Endothelial cell of umbilical vein (primary cell): ENCODE measurements at regions not wholly inside any gene's neighbourhood (a gene's known extent, or its start where the extent isn't known, plus 50 kb on each side); places are given as distances from the start of the nearest gene placed in this dataset.

Experiments used
- BruUV-seq: library from RNA; stranded (reverse); fragments of 400-500 nt; replicated peaks from 2 replicates; lab custom pipeline; 2021; lab: Mats Ljungman, UMichigan
- CTCF ChIA-PET: fragments of 300-600, 350-600 bp; sonication (Branson Sonifier 250); formaldehyde crosslinking; loops from one replicate; lab custom pipeline; 2021; ENCODE audit warnings: antibody characterized with exemption, inconsistent platforms; lab: Charles Lee
- POLR2A ChIA-PET: fragments of 300-600, 350-600 bp; sonication (Branson Sonifier 250); formaldehyde crosslinking; loops from one replicate; lab custom pipeline; 2021; ENCODE audit warnings: antibody characterized with exemption, inconsistent platforms; lab: Charles Lee
- DNase-seq: peaks from one replicate; pipeline ENCODE4 v3.0.0-alpha.2; 2011; ENCODE audit warnings: low read depth, low spot score
- FAIRE-seq: peaks from 2 replicates; lab custom pipeline; 2011; peaks lifted over from hg19 to GRCh38; lab: Jason Lieb, UNC
- H2AFZ ChIP-seq: 2 replicates; pipeline ENCODE4 v1.6.0; 2012; ENCODE audit warnings: low read depth, low read length, control low read depth, inconsistent platforms
- H3K27ac ChIP-seq: 2 replicates; pipeline ENCODE4 v1.5.1; 2011; ENCODE audit warnings: low read depth, mild to moderate bottlenecking, control low read depth, low read length, moderate library complexity; ENCODE audit not compliant: insufficient read depth
- H3K27me3 ChIP-seq, 2 experiments: 2 replicates each; pipeline versions ENCODE4 v1.6.0 to v1.6.1; 2011; ENCODE audit warnings: low read length in 2 of 2, mixed read lengths in 1 of 2; ENCODE audit not compliant: control insufficient read depth in 2 of 2, insufficient read depth in 2 of 2
- H3K36me3 ChIP-seq, 2 experiments: 2 replicates in 1 of 2; 3 replicates in 1 of 2; pipeline ENCODE4 v1.5.1; 2011; ENCODE audit warnings: low read length in 2 of 2, mild to moderate bottlenecking in 1 of 2, moderate library complexity in 1 of 2; ENCODE audit not compliant: control insufficient read depth in 2 of 2, insufficient read depth in 2 of 2; ENCODE audit errors: extremely low read depth in 1 of 2
- H3K4me1 ChIP-seq: 3 replicates; pipeline ENCODE4 v1.5.1; 2011; ENCODE audit warnings: mild to moderate bottlenecking, low read length; ENCODE audit not compliant: control insufficient read depth, insufficient read depth; ENCODE audit errors: extremely low read depth
- H3K4me2 ChIP-seq: 2 replicates; pipeline ENCODE4 v1.6.1; 2011; ENCODE audit warnings: low read length, control low read depth, mixed read lengths; ENCODE audit not compliant: insufficient read depth
- H3K4me3 ChIP-seq, 3 experiments: fragments of 200-600 bp in 1 of 3; sonication (generic), shearing (Covaris generic) in 1 of 3; replicated peaks in 1 of 3; 2 replicates each; pipeline ENCODE4 v1.5.1; 2011 to 2016; ENCODE audit warnings: control low read depth in 3 of 3, low read length in 3 of 3, mild to moderate bottlenecking in 2 of 3, inconsistent platforms in 1 of 3, low read depth in 1 of 3, moderate library complexity in 1 of 3; ENCODE audit not compliant: insufficient read depth in 1 of 3
- H3K79me2 ChIP-seq: 2 replicates; pipeline ENCODE4 v1.6.0; 2012; ENCODE audit warnings: low read length, inconsistent platforms; ENCODE audit not compliant: control insufficient read depth, insufficient read depth
- H3K9ac ChIP-seq: replicated peaks from 2 replicates; pipeline ENCODE3; 2011; ENCODE audit warnings: low read length, control low read depth; ENCODE audit not compliant: insufficient read depth; ENCODE audit errors: extremely low read depth
- H3K9me1 ChIP-seq: replicated peaks from 3 replicates; pipeline ENCODE4 v1.6.0; 2011; ENCODE audit warnings: mild to moderate bottlenecking, low read length; ENCODE audit not compliant: control insufficient read depth, insufficient read depth; ENCODE audit errors: extremely low read depth
- H3K9me3 ChIP-seq: replicated peaks from 2 replicates; pipeline ENCODE4 v1.5.1; 2012; ENCODE audit warnings: low read length, inconsistent platforms; ENCODE audit not compliant: control insufficient read depth, insufficient read depth
- H4K20me1 ChIP-seq: replicated peaks from 2 replicates; pipeline ENCODE3; 2011; ENCODE audit warnings: mild to moderate bottlenecking, low read length; ENCODE audit not compliant: control insufficient read depth, insufficient read depth; ENCODE audit errors: extremely low read depth
- EZH2 ChIP-seq: IDR thresholded peaks from 2 replicates; pipeline ENCODE4 v1.6.1; 2012; ENCODE audit warnings: borderline replicate concordance, low read depth, mild to moderate bottlenecking, moderate library complexity, low read length, inconsistent platforms; ENCODE audit not compliant: severe bottlenecking
- FOS ChIP-seq: IDR thresholded peaks from 2 replicates; pipeline ENCODE4 v1.6.1; 2011; ENCODE audit warnings: mild to moderate bottlenecking, low read length, moderate library complexity, borderline replicate concordance; ENCODE audit not compliant: insufficient read depth
- GATA2 ChIP-seq: IDR thresholded peaks from 2 replicates; pipeline ENCODE4 v1.7.0; 2011; ENCODE audit warnings: low read depth, mild to moderate bottlenecking, moderate library complexity, mixed read lengths, low read length; ENCODE audit not compliant: insufficient read length, insufficient read depth
- JUN ChIP-seq: IDR thresholded peaks from 2 replicates; pipeline ENCODE4 v1.6.1; 2011; ENCODE audit warnings: borderline replicate concordance, low read depth; ENCODE audit not compliant: insufficient read length, insufficient read depth
- MYC ChIP-seq: IDR thresholded peaks from one replicate; pipeline ENCODE4 v1.6.1; 2011; ENCODE audit warnings: mild to moderate bottlenecking, low read depth, low read length
- POLR2A ChIP-seq: IDR thresholded peaks from 2 replicates; pipeline ENCODE4 v1.6.1; 2012; ENCODE audit warnings: low read depth, mild to moderate bottlenecking, control low read depth, low read length
- POLR2AphosphoS5 ChIP-seq: IDR thresholded peaks from 2 replicates; pipeline ENCODE4 v1.6.1; 2012; ENCODE audit warnings: low read depth, mild to moderate bottlenecking, control low read depth, low read length, moderate library complexity; ENCODE audit not compliant: insufficient read depth
- dilution Hi-C: fragments of 300-500 bp; cut with MboI; formaldehyde crosslinking; loops from one replicate; pipeline ENCODE4 v1.15.0; 2019; ENCODE audit warnings: low sequenced_read_pairs; ENCODE audit not compliant: extremely low pct_ligation_motif_present
- intact Hi-C: fragments of 100-400 bp; cut with micrococcal nuclease; formaldehyde crosslinking; loops from one replicate; pipeline ENCODE4 v1.10.0; 2022
- TF ChIP-seq, protein P1 (sequence below): IDR thresholded peaks from 2 replicates; pipeline ENCODE4 v1.6.1; 2011; ENCODE audit not compliant: insufficient read depth, insufficient read length
- TF ChIP-seq, protein P2 (sequence below), 2 donors: IDR thresholded peaks; 1 replicate in 1 of 2; 2 replicates in 1 of 2; pipeline ENCODE4 v1.5.1; 2011; ENCODE audit warnings: low read length in 2 of 2, mild to moderate bottlenecking in 2 of 2, moderate library complexity in 2 of 2, control low read depth in 1 of 2, inconsistent platforms in 1 of 2, low read depth in 1 of 2; ENCODE audit not compliant: insufficient read depth in 1 of 2; ENCODE audit errors: extremely low read depth in 1 of 2

DNA sequence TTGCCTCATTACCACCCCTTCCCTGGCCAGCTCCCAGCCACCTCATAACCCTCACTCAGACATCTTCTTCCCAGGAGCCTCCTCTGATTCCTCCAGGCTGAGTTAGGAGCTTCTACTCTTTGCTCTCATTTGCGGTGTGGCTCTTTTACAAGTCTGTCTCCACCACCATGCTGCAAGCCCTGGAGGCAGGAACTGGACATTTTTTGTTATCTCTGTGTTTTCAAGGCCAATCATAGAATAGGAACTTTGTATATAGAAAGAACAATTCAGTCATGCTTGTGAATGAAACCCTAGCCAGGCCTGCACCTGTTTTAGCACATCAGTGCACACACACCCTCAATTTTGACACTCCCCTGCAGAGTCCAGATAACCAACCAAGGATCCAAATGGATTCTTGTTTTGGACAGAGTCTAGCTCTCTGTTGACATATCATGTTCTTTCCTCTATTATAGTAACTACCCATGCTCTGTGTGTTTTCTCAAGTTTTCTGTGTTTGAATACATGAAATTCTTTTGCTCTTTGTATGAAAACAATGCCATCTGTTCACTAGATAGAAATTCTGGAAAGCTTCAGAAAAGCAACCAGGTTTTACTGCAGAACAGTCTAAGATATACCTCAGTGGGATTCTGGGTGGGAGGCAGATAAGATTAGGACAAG is 60.9 kb upstream of the ZNF648 start:
- no peak overlapping the region for H3K9ac ChIP-seq
- ChIA-PET CTCF (no interaction called here), POLR2A (no interaction called here)
- intact Hi-C loops (no loop called here), dilution Hi-C loops (no loop called here)
- no peaks in the 10 kb centered on the region for H4K20me1 ChIP-seq
- TF ChIP-seq, protein P1, sequence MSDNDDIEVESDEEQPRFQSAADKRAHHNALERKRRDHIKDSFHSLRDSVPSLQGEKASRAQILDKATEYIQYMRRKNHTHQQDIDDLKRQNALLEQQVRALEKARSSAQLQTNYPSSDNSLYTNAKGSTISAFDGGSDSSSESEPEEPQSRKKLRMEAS = no peak
- TF ChIP-seq POLR2A = no peak
- TF ChIP-seq GATA2 = no peak
- TF ChIP-seq, protein P2, sequence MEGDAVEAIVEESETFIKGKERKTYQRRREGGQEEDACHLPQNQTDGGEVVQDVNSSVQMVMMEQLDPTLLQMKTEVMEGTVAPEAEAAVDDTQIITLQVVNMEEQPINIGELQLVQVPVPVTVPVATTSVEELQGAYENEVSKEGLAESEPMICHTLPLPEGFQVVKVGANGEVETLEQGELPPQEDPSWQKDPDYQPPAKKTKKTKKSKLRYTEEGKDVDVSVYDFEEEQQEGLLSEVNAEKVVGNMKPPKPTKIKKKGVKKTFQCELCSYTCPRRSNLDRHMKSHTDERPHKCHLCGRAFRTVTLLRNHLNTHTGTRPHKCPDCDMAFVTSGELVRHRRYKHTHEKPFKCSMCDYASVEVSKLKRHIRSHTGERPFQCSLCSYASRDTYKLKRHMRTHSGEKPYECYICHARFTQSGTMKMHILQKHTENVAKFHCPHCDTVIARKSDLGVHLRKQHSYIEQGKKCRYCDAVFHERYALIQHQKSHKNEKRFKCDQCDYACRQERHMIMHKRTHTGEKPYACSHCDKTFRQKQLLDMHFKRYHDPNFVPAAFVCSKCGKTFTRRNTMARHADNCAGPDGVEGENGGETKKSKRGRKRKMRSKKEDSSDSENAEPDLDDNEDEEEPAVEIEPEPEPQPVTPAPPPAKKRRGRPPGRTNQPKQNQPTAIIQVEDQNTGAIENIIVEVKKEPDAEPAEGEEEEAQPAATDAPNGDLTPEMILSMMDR (IDR thresholded peaks at IDR 0.05; ENCODE audit: extremely low read depth in 1 of 2, insufficient read depth in 1 of 2, low read depth in 1 of 2, low read length in 2 of 2) = no peak
- no peak for TF ChIP-seq JUN
- TF ChIP-seq EZH2 = no peak
- TF ChIP-seq MYC = no peak
- no peak for TF ChIP-seq FOS
- no peak for TF ChIP-seq POLR2AphosphoS5
- no peaks in the 10 kb centered on the region for H3K9me3 ChIP-seq
- FAIRE-seq (no peak), DNase-seq (no peak)
- H3K79me2 ChIP-seq = no peaks in the 10 kb centered on the region
- no peaks in the 10 kb centered on the region for H3K36me3 ChIP-seq
- no peak overlapping the region for H3K4me2 ChIP-seq
- no TSS peak for BruUV-seq
- H3K4me1 ChIP-seq = no peaks in the 10 kb centered on the region
- no peaks in the 10 kb centered on the region for H3K9me1 ChIP-seq
- no peak overlapping the region for H2AFZ ChIP-seq
- no peak overlapping the region for H3K27ac ChIP-seq
- no peak overlapping the region for H3K4me3 ChIP-seq
- no peaks in the 10 kb centered on the region for H3K27me3 ChIP-seq
